ENCODE measurements at regions not wholly inside any gene's neighbourhood (a gene's known extent, or its start where the extent isn't known, plus 50 kb on each side); places are given as distances from the start of the nearest gene placed in this dataset.

GRCh38 chr2:239559417-239560261, 158.8 kb upstream of the HDAC4 start:
- no peak for DNase-seq

GRCh38 chr2:239558661-239559060, 157.8 kb upstream of the HDAC4 start:
- no peak for DNase-seq

GRCh38 chr2:239557516-239557915, 156.7 kb upstream of the HDAC4 start:
- no peak for DNase-seq

GRCh38 chr2:239555571-239555905, 154.7 kb upstream of the HDAC4 start:
- no peak for DNase-seq

DNA sequence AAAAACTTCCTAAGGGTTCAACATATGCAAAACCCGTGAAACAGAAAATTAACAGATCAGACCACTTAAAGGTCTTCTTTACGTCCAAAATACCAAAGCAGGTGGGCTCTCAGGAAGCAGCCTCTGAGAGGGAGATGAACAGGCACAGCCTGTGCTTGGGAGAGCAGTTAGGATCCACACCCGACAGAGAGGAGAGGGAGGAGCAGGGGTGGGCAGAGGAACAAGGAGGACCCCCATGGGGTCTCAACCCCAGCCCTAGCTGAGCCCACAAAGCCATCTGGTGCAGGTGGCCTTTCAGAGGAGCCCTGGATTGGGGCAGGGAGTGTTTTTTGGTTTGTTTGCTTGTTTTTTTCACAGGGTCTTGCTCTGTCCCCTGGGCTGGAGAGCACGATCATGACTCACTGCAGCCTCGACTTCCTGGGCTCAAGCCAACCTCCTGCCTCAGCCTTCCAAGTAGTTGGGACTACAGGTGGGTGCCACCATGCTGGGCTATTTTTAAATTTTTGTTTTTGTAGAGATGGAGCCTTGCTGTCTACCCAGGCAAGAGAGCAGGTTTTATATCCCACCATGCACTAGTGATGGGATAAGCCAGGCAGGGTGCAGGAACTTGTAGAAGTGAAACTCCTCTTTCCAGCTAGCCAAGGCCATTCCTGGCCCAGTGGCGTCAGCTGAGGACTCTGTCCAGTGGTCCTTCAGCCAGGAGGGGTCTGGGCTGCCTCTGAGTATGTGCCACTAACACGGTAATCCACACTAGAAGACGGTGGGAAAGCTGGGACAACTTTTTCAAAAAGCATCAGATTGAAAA, 154.1 kb upstream of the HDAC4 start:
- no peak for DNase-seq

GRCh38 chr2:239553376-239554000, 152.7 kb upstream of the HDAC4 start:
- DNase-seq = no peak

- no peak for DNase-seq
Observed at GRCh38 chr2:239552213-239552926, 151.6 kb upstream of the HDAC4 start.

DNA sequence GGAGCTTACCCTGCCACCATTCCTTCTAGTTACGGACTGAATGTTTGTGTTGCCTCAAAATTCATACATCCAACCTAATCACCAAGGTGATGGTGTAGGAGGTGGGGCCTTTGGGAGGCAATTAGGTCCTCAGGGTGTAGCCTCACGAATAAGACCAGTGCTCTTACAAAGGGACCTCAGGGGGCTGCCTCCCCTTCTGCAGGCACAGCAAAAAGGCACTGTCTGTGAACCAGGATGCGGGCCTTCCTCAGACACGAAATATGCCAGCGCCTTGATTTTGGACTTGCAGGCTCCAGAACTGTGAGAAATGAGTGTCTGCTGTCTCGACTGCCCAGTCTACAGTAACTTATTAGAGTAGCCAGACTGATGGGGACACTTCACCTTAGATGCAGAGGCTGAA, 150.4 kb upstream of the HDAC4 start:
- no peak for DNase-seq

- no peak for DNase-seq
Observed at GRCh38 chr2:239550357-239550756, 149.5 kb upstream of the HDAC4 start.

GRCh38 chr2:239549711-239550255, 149.0 kb upstream of the HDAC4 start:
- peak; percentile 6 for DNase-seq

GRCh38 chr2:239548965-239549595, 148.3 kb upstream of the HDAC4 start:
- peak; percentile 7 for DNase-seq

GRCh38 chr2:239548451-239548871, 147.6 kb upstream of the HDAC4 start:
- peak; percentile 4 for DNase-seq

DNA sequence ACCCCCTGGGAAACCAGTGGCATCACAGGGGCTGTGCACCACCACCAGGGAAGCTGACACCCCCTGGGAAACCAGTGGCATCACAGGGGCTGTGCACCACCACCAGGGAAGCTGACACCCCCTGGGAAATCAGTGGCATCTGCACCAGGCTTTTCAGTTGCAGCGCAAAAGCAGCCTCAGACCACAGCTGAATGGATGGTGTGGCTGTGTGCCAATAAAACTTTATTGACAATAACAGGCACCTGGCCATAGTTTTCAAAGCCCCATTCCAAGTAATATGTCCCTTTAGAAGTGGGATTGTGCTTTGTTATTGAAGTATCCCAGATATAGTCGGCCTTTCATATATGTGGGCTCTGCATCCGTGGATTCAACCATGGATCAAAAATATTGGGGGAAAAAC, 146.3 kb upstream of the HDAC4 start:
- peak; percentile 2 for DNase-seq

GRCh38 chr2:239546541-239546940, 145.7 kb upstream of the HDAC4 start:
- DNase-seq = peak; percentile 7

GRCh38 chr2:239545741-239546392, 145.0 kb upstream of the HDAC4 start:
- peak; percentile 15 for DNase-seq

GRCh38 chr2:239544918-239545465, 144.2 kb upstream of the HDAC4 start:
- DNase-seq = peak; percentile 13

- peak; percentile 79 for DNase-seq
Observed at GRCh38 chr2:239544143-239544917, 143.5 kb upstream of the HDAC4 start.

- DNase-seq = no peak
Observed at GRCh38 chr2:239543702-239544101, 142.9 kb upstream of the HDAC4 start.

DNA sequence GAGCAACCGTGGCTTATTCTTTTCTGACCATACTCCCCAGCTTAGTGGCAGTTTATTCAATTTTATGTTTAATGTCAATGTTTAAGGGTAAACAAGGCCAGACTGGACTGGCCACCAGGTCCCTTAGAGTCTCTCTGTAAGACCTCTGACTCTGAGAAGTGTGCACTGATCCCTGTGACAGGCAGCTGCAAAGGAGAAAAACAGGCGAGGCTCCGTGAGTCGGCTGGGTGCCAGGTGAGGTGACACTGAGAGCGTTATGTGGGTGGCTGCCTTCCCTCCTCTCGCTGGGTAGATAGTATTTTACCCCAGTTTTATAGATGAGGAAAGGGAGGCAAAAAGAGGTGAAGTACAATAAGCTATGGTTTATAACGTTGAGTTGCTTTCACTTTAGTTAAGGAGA, 139.4 kb upstream of the HDAC4 start:
- no peak for DNase-seq

DNA sequence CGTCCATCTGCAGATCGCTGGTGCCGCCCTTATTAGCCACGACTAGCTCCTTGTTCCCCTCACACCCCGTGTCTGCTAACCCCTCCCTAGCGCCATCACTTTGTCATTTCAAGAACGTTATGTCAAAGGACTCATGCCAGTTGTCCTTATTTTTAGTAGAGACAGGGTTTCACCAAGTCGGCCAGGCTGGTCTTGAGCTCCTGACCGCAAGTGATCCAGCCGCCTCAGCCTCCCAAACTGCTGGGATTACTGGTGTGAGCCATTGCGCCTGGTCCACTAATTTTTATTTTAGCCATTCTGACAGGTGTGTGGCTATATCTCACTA, 138.9 kb upstream of the HDAC4 start:
- peak; percentile 6 for DNase-seq
